K562 (cell line): ENCODE measurements at regions not wholly inside any gene's neighbourhood (a gene's known extent, or its start where the extent isn't known, plus 50 kb on each side); places are given as distances from the start of the nearest gene placed in this dataset.

Experiments used
- ATAC-seq: fragments of 200-7000 bp; cut with Tn5 transposase; 3 replicates; pipeline ENCODE4 v1.9.1; 2020; ENCODE audit warnings: moderate library complexity
- BruUV-seq: library from RNA; stranded (reverse); fragments of 400-500 nt; replicated peaks from 2 replicates; lab custom pipeline; 2021; lab: Mats Ljungman, UMichigan
- CTCF ChIA-PET: fragments of 300-600 bp; formaldehyde crosslinking; extraction: SDS; loops from one replicate; lab custom pipeline; 2021; ENCODE audit warnings: low intra/inter-chr PET ratio; lab: Yijun Ruan, JAX
- POLR2A ChIA-PET: fragments of 300-600, 350-650 bp; sonication (Branson Sonifier 250); formaldehyde crosslinking; extraction: SDS; loops from one replicate; lab custom pipeline; 2021; ENCODE audit warnings: antibody characterized with exemption, inconsistent platforms; lab: Yijun Ruan, JAX
- DNase-seq, 4 experiments: peaks; one replicate each; pipeline versions ENCODE4 v3.0.0 to v3.0.0-alpha.2; 2011 to 2018; ENCODE audit warnings: low spot score in 3 of 4, mixed read lengths in 3 of 4; ENCODE audit errors: extremely low read depth in 1 of 4
- FAIRE-seq: peaks from 2 replicates; lab custom pipeline; 2011; peaks lifted over from hg19 to GRCh38; lab: Jason Lieb, UNC
- H2AFZ ChIP-seq: 2 replicates; pipeline ENCODE4 v1.6.0; 2011; ENCODE audit warnings: low read depth, low read length, control low read depth, inconsistent platforms
- H3K27ac ChIP-seq: fragments of 200-600 bp; 3 replicates; pipeline ENCODE4 v1.8.0; 2011; ENCODE audit warnings: low read depth, mild to moderate bottlenecking, control low read depth, inconsistent platforms, low read length, moderate library complexity, mixed read lengths; ENCODE audit errors: extremely low read depth
- H3K27me3 ChIP-seq, 2 experiments: fragments of 300-600 bp in 1 of 2; 2 replicates in 1 of 2; 3 replicates in 1 of 2; pipeline versions ENCODE4 v1.6.0 to v1.8.0; 2011; ENCODE audit warnings: inconsistent platforms in 2 of 2, low read length in 2 of 2, mild to moderate bottlenecking in 1 of 2, mixed read lengths in 1 of 2, moderate library complexity in 1 of 2; ENCODE audit not compliant: control insufficient read depth in 2 of 2, insufficient read depth in 2 of 2
- H3K36me3 ChIP-seq: fragments of 300-600 bp; 3 replicates; pipeline ENCODE4 v1.8.0; 2011; ENCODE audit warnings: mild to moderate bottlenecking, low read length, inconsistent platforms; ENCODE audit not compliant: control insufficient read depth, insufficient read depth
- H3K4me1 ChIP-seq, 2 experiments: fragments of 200-600 bp in 1 of 2; replicated peaks in 1 of 2; 2 replicates in 1 of 2; 3 replicates in 1 of 2; pipeline versions ENCODE4 v1.5.1 to v1.8.0; 2011; ENCODE audit warnings: inconsistent platforms in 2 of 2, low read length in 2 of 2, mild to moderate bottlenecking in 1 of 2, mixed read lengths in 1 of 2, moderate library complexity in 1 of 2; ENCODE audit not compliant: control insufficient read depth in 2 of 2, insufficient read depth in 2 of 2
- H3K4me2 ChIP-seq: 2 replicates; pipeline ENCODE4 v1.6.1; 2011; ENCODE audit warnings: low read length, control low read depth, inconsistent platforms, mixed read lengths; ENCODE audit not compliant: insufficient read depth
- H3K4me3 ChIP-seq: fragments of 200-600 bp; sonication (generic), shearing (Covaris generic); 2 replicates; pipeline ENCODE4 v1.5.1; 2016; ENCODE audit warnings: control low read depth, inconsistent platforms
- H3K79me2 ChIP-seq: fragments of 200-600 bp; 3 replicates; pipeline ENCODE4 v1.8.0; 2011; ENCODE audit warnings: low read length, inconsistent platforms; ENCODE audit not compliant: control insufficient read depth, insufficient read depth
- H3K9ac ChIP-seq, 2 experiments: 2 replicates each; pipeline versions ENCODE4 v1.6.0 to v1.6.1; 2011; ENCODE audit warnings: low read depth in 2 of 2, low read length in 2 of 2, control low read depth in 1 of 2, inconsistent platforms in 1 of 2, mild to moderate bottlenecking in 1 of 2, mixed read lengths in 1 of 2; ENCODE audit not compliant: insufficient read depth in 1 of 2
- H3K9me1 ChIP-seq: one replicate; pipeline ENCODE4 v1.6.0; 2011; ENCODE audit warnings: inconsistent platforms, mild to moderate bottlenecking, low read length, moderate library complexity; ENCODE audit not compliant: control insufficient read depth, insufficient read depth
- H3K9me3 ChIP-seq: replicated peaks from 2 replicates; pipeline ENCODE4 v1.5.1; 2011; ENCODE audit warnings: low read depth, low read length, inconsistent platforms; ENCODE audit not compliant: control insufficient read depth, insufficient read depth
- H4K20me1 ChIP-seq: replicated peaks from 2 replicates; pipeline ENCODE4 v1.6.1; 2011; ENCODE audit warnings: low read length, inconsistent platforms, mixed read lengths; ENCODE audit not compliant: control insufficient read depth, insufficient read depth
- ASH1L ChIP-seq: fragments of 450-650 bp; IDR thresholded peaks from 2 replicates; pipeline ENCODE4 v1.6.1; 2018; ENCODE audit warnings: borderline replicate concordance, mild to moderate bottlenecking, low read depth; ENCODE audit not compliant: partially characterized antibody
- CXXC5 ChIP-seq: fragments of 250-450 bp; sonication (Bioruptor Pico); IDR thresholded peaks from 2 replicates; pipeline ENCODE4 v1.8.0; 2022; ENCODE audit warnings: inconsistent platforms, mild to moderate bottlenecking, moderate library complexity
- DDX20 ChIP-seq: fragments of 450-650 bp; IDR thresholded peaks from 2 replicates; pipeline ENCODE4 v1.6.1; 2016; ENCODE audit warnings: missing genetic modification characterization, low read depth, mild to moderate bottlenecking, missing compliant biosample characterization, moderate library complexity
- E2F1 ChIP-seq: sonication (generic); formaldehyde crosslinking; IDR thresholded peaks from 2 replicates; pipeline ENCODE4 v1.8.1; 2023; ENCODE audit warnings: mild to moderate bottlenecking, missing genetic modification reagents, moderate library complexity
- GTF2A2 ChIP-seq: IDR thresholded peaks from 2 replicates; pipeline ENCODE4 v1.6.1; 2016; ENCODE audit warnings: mild to moderate bottlenecking, missing genetic modification characterization, missing compliant biosample characterization
- LCOR ChIP-seq: sonication (generic); formaldehyde crosslinking; IDR thresholded peaks from 2 replicates; pipeline ENCODE4 v1.8.0; 2022; ENCODE audit warnings: mild to moderate bottlenecking, missing genetic modification reagents
- MXI1 ChIP-seq: IDR thresholded peaks from 2 replicates; pipeline ENCODE4 v1.6.1; 2011; ENCODE audit warnings: low read depth, mild to moderate bottlenecking, improper control_type of control experiment, low read length
- MYNN ChIP-seq, 2 experiments: sonication (generic); formaldehyde crosslinking in 1 of 2; IDR thresholded peaks; 2 replicates each; pipeline versions ENCODE4 v1.5.0 to v1.6.1; 2016 to 2020; ENCODE audit warnings: antibody characterized with exemption in 1 of 2, missing genetic modification reagents in 1 of 2
- NBN ChIP-seq: fragments of 450-650 bp; IDR thresholded peaks from 2 replicates; pipeline ENCODE4 v1.6.1; 2016; ENCODE audit warnings: low read depth, mild to moderate bottlenecking
- NCOA1 ChIP-seq: fragments of 450-650 bp; IDR thresholded peaks from 2 replicates; pipeline ENCODE4 v1.6.1; 2016; ENCODE audit warnings: low read depth
- PHF20 ChIP-seq: fragments of 450-650 bp; IDR thresholded peaks from 2 replicates; pipeline ENCODE4 v1.6.1; 2018; ENCODE audit not compliant: partially characterized antibody
- PRPF4 ChIP-seq: fragments of 200-400 bp; formaldehyde crosslinking; IDR thresholded peaks from one replicate; pipeline ENCODE4 v1.6.1; 2017; ENCODE audit warnings: low read length, low read depth, mild to moderate bottlenecking; ENCODE audit not compliant: insufficient read depth, poor library complexity, severe bottlenecking
- STAT6 ChIP-seq: sonication (generic); formaldehyde crosslinking; IDR thresholded peaks from 2 replicates; pipeline ENCODE4 v1.8.1; 2023; ENCODE audit warnings: mild to moderate bottlenecking, missing genetic modification reagents
- VEZF1 ChIP-seq: fragments of 200-800 bp; sonication (Bioruptor generic); IDR thresholded peaks from 2 replicates; pipeline ENCODE4 v1.6.1; 2017; ENCODE audit warnings: missing genetic modification characterization, missing compliant biosample characterization
- ZNF41 ChIP-seq: fragments of 250-450 bp; sonication (Bioruptor Pico); conservative IDR thresholded peaks from 2 replicates; pipeline ENCODE4 v1.4.0; 2020; ENCODE audit warnings: mild to moderate bottlenecking
- ZNF699 ChIP-seq: fragments of 250-450 bp; sonication (Bioruptor Pico); IDR thresholded peaks from 2 replicates; pipeline ENCODE4 v1.8.0; 2021; ENCODE audit warnings: mild to moderate bottlenecking, moderate library complexity; ENCODE audit not compliant: insufficient replicate concordance
- WGBS: fragments of 100-300 bp; shearing (Covaris generic); methylation state at CpG from one replicate; pipeline ENCODE4 v1.1.6; 2016; ENCODE audit warnings: low coverage, mixed read lengths; ENCODE audit not compliant: insufficient coverage; ENCODE audit errors: missing lambda C conversion rate; 5-methylcytosine and 5-hydroxymethylcytosine counted together
- in situ Hi-C: fragments of 300-500 bp; cut with MboI; formaldehyde crosslinking; loops from 4 replicates; pipeline ENCODE4 v1.15.0; 2018; ENCODE audit warnings: inconsistent platforms, mixed read lengths
- intact Hi-C: fragments of 100-400 bp; cut with micrococcal nuclease; formaldehyde crosslinking; loops from 2 replicates; pipeline ENCODE4 v1.14.2; 2022

GRCh38 chr6:26197933-26198721, 110.9 kb downstream of the HFE start:
- Histone ChIP-seq H3K4me1 (peaks cover 10 to 17% of the 10 kb centered on the region in 2 experiments), H3K9me1 (no peaks in the 10 kb centered on the region), H3K79me2 (peaks cover 97% of the 10 kb centered on the region), H2AFZ (no peak overlapping the region), H3K27me3 (no peaks in the 10 kb centered on the region), H3K27ac (peak overlapping the region; percentile 99), H3K9me3 (no peaks in the 10 kb centered on the region), H3K9ac (peak overlapping the region; percentile 88 to 98), H4K20me1 (peaks cover 40% of the 10 kb centered on the region), H3K4me3 (peak overlapping the region; percentile 86), H3K36me3 (peaks cover 57% of the 10 kb centered on the region), H3K4me2 (peak overlapping the region; percentile 97)
- no TSS peak for BruUV-seq
- in situ Hi-C loops (loop anchor here (5.0 to 25.0 kb wide), 3 partner anchors 76 to 934 kb away; a partner anchor contains a TSS), intact Hi-C loops (loop anchor here (2.0 kb wide), 1 partner anchor 949 kb away; a partner anchor contains a TSS)
- ATAC-seq (peak; percentile 0), DNase-seq (peak in 1 of 4 experiments; percentile 68), FAIRE-seq (no peak)
- under 1% methylated on average over 26 of the region's 26 CpGs for WGBS
- CTCF ChIA-PET = interaction anchor here (0.7 kb wide), 1 partner anchor 148 kb away, joined by 4 read pairs; no protein-coding TSS in a partner anchor
- POLR2A ChIA-PET = interaction anchor here (0.5 to 18.6 kb wide), 64 partner anchors 7 to 1695 kb away, joined by 3 to 1095 read pairs (median 8); partner anchors contain the start of gene HMGN4
- TF ChIP-seq PRPF4 = no peak
- no peak for TF ChIP-seq NCOA1
- no peak; the same call in 1 of the 2 replicates for TF ChIP-seq LCOR
- TF ChIP-seq NBN = no peak
- no peak for TF ChIP-seq DDX20 (tag)
- TF ChIP-seq MXI1 = 0 out of 2 replicates have a peak, but pooled peaks have one; percentile 41
- TF ChIP-seq ASH1L = no peak
- no peak for TF ChIP-seq E2F1 (CRISPR knock-in tag)
- TF ChIP-seq PHF20 = no peak
- no peak for TF ChIP-seq ZNF41 (CRISPR knock-in tag)
- TF ChIP-seq ZNF699 = no peak
- no peak; the same call in 1 of the 2 replicates for TF ChIP-seq CXXC5 (CRISPR knock-in tag)
- TF ChIP-seq VEZF1 = no peak
- no peak for TF ChIP-seq STAT6 (CRISPR knock-in tag)
- no peak for TF ChIP-seq MYNN (IDR thresholded peaks at IDR 0.05)
- no peak for TF ChIP-seq MYNN (CRISPR knock-in tag; IDR thresholded peaks at IDR 0.05)
- TF ChIP-seq GTF2A2 (tag) = no peak
